ENCODE measurements at regions not wholly inside any gene's neighbourhood (a gene's known extent, or its start where the extent isn't known, plus 50 kb on each side); places are given as distances from the start of the nearest gene placed in this dataset.

DNA sequence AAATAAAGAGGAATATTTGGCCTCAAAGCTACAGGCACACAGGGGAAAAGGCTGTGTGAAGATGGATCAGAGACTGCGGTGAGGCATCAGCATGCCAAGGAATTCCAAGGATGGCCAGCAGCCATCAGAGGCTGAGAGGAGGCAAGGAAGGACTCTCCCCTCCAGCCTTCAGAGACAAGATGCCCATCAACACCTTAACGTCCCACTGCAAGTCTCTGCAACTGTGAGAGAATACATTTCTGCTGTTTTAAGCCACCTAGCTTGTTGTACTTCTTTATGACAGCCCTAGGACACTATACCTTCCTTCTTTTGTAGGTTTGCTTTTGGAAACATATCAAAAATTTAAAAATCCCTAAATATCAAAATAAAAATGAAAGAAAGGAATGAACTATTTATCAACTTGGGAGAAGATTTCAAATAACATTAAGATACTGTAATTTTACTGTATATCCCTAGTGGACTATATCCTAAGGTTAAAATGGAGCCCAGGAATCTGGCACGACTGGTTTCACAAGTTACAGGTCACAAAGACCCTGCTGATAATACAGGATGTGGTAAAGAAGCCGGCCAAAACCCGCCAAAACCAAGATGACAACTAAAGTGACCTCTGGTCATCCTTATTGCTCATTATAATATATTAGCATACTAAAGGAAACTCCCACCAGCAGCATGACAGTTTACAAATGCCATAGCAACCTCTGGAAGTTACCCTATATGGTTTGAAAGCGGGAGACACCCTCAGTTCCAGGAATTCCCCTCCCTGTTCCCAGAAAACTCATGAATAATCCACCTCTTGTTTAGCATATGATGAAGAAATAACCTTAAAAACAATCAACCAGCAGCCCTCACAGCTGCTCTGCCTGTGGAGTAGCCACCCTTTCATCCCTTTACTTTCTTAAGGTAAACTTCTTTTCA, 185.2 kb downstream of the AVL9 start:
- DNase-seq (ENCODE audit: low read depth, low spot score) (no peak), ATAC-seq (no peak)
- no peak overlapping the region for H3K27ac ChIP-seq (ENCODE audit: low read length)
- TF ChIP-seq SIN3A (IDR thresholded peaks at IDR 0.05; ENCODE audit: borderline replicate concordance, insufficient read depth, low read depth, low read length): no peak
- TF ChIP-seq, protein P1, sequence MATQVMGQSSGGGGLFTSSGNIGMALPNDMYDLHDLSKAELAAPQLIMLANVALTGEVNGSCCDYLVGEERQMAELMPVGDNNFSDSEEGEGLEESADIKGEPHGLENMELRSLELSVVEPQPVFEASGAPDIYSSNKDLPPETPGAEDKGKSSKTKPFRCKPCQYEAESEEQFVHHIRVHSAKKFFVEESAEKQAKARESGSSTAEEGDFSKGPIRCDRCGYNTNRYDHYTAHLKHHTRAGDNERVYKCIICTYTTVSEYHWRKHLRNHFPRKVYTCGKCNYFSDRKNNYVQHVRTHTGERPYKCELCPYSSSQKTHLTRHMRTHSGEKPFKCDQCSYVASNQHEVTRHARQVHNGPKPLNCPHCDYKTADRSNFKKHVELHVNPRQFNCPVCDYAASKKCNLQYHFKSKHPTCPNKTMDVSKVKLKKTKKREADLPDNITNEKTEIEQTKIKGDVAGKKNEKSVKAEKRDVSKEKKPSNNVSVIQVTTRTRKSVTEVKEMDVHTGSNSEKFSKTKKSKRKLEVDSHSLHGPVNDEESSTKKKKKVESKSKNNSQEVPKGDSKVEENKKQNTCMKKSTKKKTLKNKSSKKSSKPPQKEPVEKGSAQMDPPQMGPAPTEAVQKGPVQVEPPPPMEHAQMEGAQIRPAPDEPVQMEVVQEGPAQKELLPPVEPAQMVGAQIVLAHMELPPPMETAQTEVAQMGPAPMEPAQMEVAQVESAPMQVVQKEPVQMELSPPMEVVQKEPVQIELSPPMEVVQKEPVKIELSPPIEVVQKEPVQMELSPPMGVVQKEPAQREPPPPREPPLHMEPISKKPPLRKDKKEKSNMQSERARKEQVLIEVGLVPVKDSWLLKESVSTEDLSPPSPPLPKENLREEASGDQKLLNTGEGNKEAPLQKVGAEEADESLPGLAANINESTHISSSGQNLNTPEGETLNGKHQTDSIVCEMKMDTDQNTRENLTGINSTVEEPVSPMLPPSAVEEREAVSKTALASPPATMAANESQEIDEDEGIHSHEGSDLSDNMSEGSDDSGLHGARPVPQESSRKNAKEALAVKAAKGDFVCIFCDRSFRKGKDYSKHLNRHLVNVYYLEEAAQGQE (IDR thresholded peaks at IDR 0.05; ENCODE audit: insufficient read depth in 1 of 2, low read depth in 2 of 2, low read length in 1 of 2): no peak
- TF ChIP-seq, protein P2, sequence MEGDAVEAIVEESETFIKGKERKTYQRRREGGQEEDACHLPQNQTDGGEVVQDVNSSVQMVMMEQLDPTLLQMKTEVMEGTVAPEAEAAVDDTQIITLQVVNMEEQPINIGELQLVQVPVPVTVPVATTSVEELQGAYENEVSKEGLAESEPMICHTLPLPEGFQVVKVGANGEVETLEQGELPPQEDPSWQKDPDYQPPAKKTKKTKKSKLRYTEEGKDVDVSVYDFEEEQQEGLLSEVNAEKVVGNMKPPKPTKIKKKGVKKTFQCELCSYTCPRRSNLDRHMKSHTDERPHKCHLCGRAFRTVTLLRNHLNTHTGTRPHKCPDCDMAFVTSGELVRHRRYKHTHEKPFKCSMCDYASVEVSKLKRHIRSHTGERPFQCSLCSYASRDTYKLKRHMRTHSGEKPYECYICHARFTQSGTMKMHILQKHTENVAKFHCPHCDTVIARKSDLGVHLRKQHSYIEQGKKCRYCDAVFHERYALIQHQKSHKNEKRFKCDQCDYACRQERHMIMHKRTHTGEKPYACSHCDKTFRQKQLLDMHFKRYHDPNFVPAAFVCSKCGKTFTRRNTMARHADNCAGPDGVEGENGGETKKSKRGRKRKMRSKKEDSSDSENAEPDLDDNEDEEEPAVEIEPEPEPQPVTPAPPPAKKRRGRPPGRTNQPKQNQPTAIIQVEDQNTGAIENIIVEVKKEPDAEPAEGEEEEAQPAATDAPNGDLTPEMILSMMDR (IDR thresholded peaks at IDR 0.05): no peak
- no peak for TF ChIP-seq TCF7L2 (IDR thresholded peaks at IDR 0.05; ENCODE audit: low read depth, low read length)
- no peak for TF ChIP-seq POLR2AphosphoS5 (IDR thresholded peaks at IDR 0.05; ENCODE audit: low read depth, low read length)
- no peaks in the 10 kb centered on the region for H3K36me3 ChIP-seq (ENCODE audit: control insufficient read depth, insufficient read depth, low read length)
- in situ Hi-C loops (cut with HindIII; ENCODE audit: low pct_unique_long_range_greater_than_20kb, low sequenced_read_pairs) (no loop called here), intact Hi-C loops (cut with micrococcal nuclease; ENCODE audit: unreplicated experiment) (no loop called here)
- no peaks in the 10 kb centered on the region for H3K4me1 ChIP-seq (ENCODE audit: control insufficient read depth, insufficient read depth, low read length)
- no peaks in the 10 kb centered on the region for H3K27me3 ChIP-seq (ENCODE audit: control insufficient read depth, insufficient read depth, low read length)
- CTCF ChIA-PET: no interaction called here
- POLR2A ChIA-PET: no interaction called here
- BruUV-seq (replicated peaks): no TSS peak
- no peak overlapping the region for H3K4me3 ChIP-seq (ENCODE audit: low read depth in 2 of 2, low read length in 2 of 2)
- H3K9me3 ChIP-seq (ENCODE audit: control insufficient read depth, insufficient read depth, low read depth, low read length): peaks cover 17% of the 10 kb centered on the region; the same call in 1 of the 2 replicates

DNA sequence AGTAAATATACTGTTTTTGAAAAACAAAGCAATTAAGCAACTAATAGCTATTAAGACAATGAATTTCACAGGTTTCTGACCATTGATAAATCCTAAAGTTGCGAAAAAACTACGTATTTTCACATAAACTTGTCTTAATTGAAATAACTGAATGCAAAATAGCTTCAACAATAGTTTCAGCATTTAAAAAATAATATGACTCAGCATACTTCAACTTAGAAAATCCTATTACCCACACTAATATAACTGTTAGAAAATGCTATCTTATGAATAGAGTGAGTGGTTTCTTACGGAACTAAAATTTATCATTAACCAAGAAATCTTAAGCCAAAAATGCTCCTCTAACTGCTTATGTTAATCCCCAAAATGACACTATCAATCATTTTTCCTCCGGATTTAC, 183.9 kb downstream of the AVL9 start:
- TF ChIP-seq, protein P1 (IDR thresholded peaks at IDR 0.05; ENCODE audit: insufficient read depth in 1 of 2, low read depth in 2 of 2, low read length in 1 of 2): no peak
- no peak for TF ChIP-seq TCF7L2 (IDR thresholded peaks at IDR 0.05; ENCODE audit: low read depth, low read length)
- TF ChIP-seq, protein P2 (IDR thresholded peaks at IDR 0.05): no peak
- no peak for TF ChIP-seq POLR2AphosphoS5 (IDR thresholded peaks at IDR 0.05; ENCODE audit: low read depth, low read length)
- TF ChIP-seq SIN3A (IDR thresholded peaks at IDR 0.05; ENCODE audit: borderline replicate concordance, insufficient read depth, low read depth, low read length): no peak
- BruUV-seq (replicated peaks): no TSS peak
- POLR2A ChIA-PET: no interaction called here
- Histone ChIP-seq H3K4me3 (ENCODE audit: low read depth in 2 of 2, low read length in 2 of 2) (no peak overlapping the region), H3K36me3 (ENCODE audit: control insufficient read depth, insufficient read depth, low read length) (no peaks in the 10 kb centered on the region), H3K4me1 (ENCODE audit: control insufficient read depth, insufficient read depth, low read length) (no peaks in the 10 kb centered on the region), H3K27me3 (ENCODE audit: control insufficient read depth, insufficient read depth, low read length) (no peaks in the 10 kb centered on the region), H3K27ac (ENCODE audit: low read length) (no peak overlapping the region), H3K9me3 (ENCODE audit: control insufficient read depth, insufficient read depth, low read depth, low read length) (peaks cover 17% of the 10 kb centered on the region; the same call in 1 of the 2 replicates)
- CTCF ChIA-PET: no interaction called here
- intact Hi-C loops (cut with micrococcal nuclease; ENCODE audit: unreplicated experiment): no loop called here
- in situ Hi-C loops (cut with HindIII; ENCODE audit: low pct_unique_long_range_greater_than_20kb, low sequenced_read_pairs): no loop called here
- DNase-seq (ENCODE audit: low read depth, low spot score) (no peak), ATAC-seq (no peak)

Data from Panc1 (cell line).